SK-N-SH treated with all-trans-retinoic acid at 6 μM for 48 hours (cell line): ENCODE measurements at regions not wholly inside any gene's neighbourhood (a gene's known extent, or its start where the extent isn't known, plus 50 kb on each side); places are given as distances from the start of the nearest gene placed in this dataset.

Experiments used
- BACH2 ChIP-seq: fragments of 250-450 bp; sonication (Bioruptor Pico); IDR thresholded peaks from 2 replicates; pipeline ENCODE4 v1.9.0; 2021; ENCODE audit warnings: mild to moderate bottlenecking, borderline replicate concordance
- CSDC2 ChIP-seq: fragments of 250-450 bp; sonication (Bioruptor Pico); IDR thresholded peaks from 2 replicates; pipeline ENCODE4 v1.5.0; 2020; ENCODE audit warnings: mild to moderate bottlenecking, moderate library complexity
- ESRRG ChIP-seq: fragments of 250-450 bp; sonication (Bioruptor Pico); IDR thresholded peaks from 2 replicates; pipeline ENCODE4 v1.6.1; 2021; ENCODE audit warnings: mild to moderate bottlenecking
- GLIS3 ChIP-seq: fragments of 250-450 bp; sonication (Bioruptor Pico); IDR thresholded peaks from 2 replicates; pipeline ENCODE4 v1.5.0; 2020; ENCODE audit warnings: mild to moderate bottlenecking, moderate library complexity
- PPARA ChIP-seq: fragments of 250-450 bp; sonication (Bioruptor Pico); IDR thresholded peaks from 2 replicates; pipeline ENCODE4 v1.5.0; 2020; ENCODE audit warnings: mild to moderate bottlenecking, borderline replicate concordance
- SNAI2 ChIP-seq: fragments of 250-450 bp; sonication (Bioruptor Pico); IDR thresholded peaks from 2 replicates; pipeline ENCODE4 v1.5.0; 2020; ENCODE audit warnings: mild to moderate bottlenecking, moderate library complexity
- ZC3H10 ChIP-seq: fragments of 250-450 bp; sonication (Bioruptor Pico); IDR thresholded peaks from 2 replicates; pipeline ENCODE4 v1.5.1; 2021; ENCODE audit warnings: mild to moderate bottlenecking, moderate library complexity
- ZFP30 ChIP-seq: fragments of 450-650 bp; formaldehyde crosslinking; IDR thresholded peaks from 2 replicates; pipeline ENCODE4 v1.5.0; 2022; ENCODE audit warnings: mild to moderate bottlenecking, moderate library complexity
- ZNF70 ChIP-seq: fragments of 450-650 bp; formaldehyde crosslinking; IDR thresholded peaks from 2 replicates; pipeline ENCODE4 v1.5.0; 2020; ENCODE audit warnings: mild to moderate bottlenecking, moderate library complexity
- TF ChIP-seq, protein P1 (sequence below): fragments of 250-450 bp; sonication (Bioruptor Pico); IDR thresholded peaks from 2 replicates; pipeline ENCODE4 v1.5.1; 2021; ENCODE audit warnings: mild to moderate bottlenecking, moderate library complexity
- TF ChIP-seq, protein P2 (sequence below): fragments of 250-450 bp; sonication (Bioruptor Pico); IDR thresholded peaks from 2 replicates; pipeline ENCODE4 v1.8.0; 2020; ENCODE audit warnings: mild to moderate bottlenecking, moderate library complexity, borderline replicate concordance
- TF ChIP-seq, protein P3 (sequence below): fragments of 250-450 bp; sonication (Bioruptor Pico); IDR thresholded peaks from 2 replicates; pipeline ENCODE4 v1.5.1; 2020; ENCODE audit warnings: low read depth, mild to moderate bottlenecking, moderate library complexity

DNA sequence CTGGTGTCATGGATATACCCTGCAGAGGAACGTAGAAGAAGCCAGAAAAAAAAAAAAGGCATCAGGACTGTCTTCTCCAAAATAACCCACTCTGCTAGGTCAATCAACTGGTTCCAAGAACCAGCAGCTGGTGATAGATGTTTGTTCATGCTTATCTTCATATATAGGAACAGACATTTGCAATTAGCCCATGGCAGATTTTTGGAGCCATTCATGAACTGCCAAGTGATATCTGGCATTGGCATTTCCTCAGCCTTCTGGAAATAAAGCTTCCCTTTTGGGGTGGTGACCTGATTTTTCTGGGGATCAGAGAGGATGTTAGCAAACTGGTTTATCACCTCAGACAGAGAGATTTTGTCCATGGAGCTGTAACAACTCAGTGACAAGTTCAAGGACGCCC, 234.9 kb downstream of the OSR1 start:
- TF ChIP-seq, protein P1, sequence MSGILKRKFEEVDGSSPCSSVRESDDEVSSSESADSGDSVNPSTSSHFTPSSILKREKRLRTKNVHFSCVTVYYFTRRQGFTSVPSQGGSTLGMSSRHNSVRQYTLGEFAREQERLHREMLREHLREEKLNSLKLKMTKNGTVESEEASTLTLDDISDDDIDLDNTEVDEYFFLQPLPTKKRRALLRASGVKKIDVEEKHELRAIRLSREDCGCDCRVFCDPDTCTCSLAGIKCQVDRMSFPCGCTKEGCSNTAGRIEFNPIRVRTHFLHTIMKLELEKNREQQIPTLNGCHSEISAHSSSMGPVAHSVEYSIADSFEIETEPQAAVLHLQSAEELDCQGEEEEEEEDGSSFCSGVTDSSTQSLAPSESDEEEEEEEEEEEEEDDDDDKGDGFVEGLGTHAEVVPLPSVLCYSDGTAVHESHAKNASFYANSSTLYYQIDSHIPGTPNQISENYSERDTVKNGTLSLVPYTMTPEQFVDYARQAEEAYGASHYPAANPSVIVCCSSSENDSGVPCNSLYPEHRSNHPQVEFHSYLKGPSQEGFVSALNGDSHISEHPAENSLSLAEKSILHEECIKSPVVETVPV (CRISPR knock-in tag), result no peak
- TF ChIP-seq ESRRG (CRISPR knock-in tag), result no peak
- no peak for TF ChIP-seq CSDC2 (CRISPR knock-in tag)
- TF ChIP-seq, protein P2, sequence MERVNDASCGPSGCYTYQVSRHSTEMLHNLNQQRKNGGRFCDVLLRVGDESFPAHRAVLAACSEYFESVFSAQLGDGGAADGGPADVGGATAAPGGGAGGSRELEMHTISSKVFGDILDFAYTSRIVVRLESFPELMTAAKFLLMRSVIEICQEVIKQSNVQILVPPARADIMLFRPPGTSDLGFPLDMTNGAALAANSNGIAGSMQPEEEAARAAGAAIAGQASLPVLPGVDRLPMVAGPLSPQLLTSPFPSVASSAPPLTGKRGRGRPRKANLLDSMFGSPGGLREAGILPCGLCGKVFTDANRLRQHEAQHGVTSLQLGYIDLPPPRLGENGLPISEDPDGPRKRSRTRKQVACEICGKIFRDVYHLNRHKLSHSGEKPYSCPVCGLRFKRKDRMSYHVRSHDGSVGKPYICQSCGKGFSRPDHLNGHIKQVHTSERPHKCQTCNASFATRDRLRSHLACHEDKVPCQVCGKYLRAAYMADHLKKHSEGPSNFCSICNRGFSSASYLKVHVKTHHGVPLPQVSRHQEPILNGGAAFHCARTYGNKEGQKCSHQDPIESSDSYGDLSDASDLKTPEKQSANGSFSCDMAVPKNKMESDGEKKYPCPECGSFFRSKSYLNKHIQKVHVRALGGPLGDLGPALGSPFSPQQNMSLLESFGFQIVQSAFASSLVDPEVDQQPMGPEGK (CRISPR knock-in tag), result no peak
- TF ChIP-seq SNAI2 (CRISPR knock-in tag), result no peak
- no peak for TF ChIP-seq PPARA (CRISPR knock-in tag)
- no peak for TF ChIP-seq GLIS3
- no peak for TF ChIP-seq ZC3H10 (CRISPR knock-in tag)
- TF ChIP-seq, protein P3, sequence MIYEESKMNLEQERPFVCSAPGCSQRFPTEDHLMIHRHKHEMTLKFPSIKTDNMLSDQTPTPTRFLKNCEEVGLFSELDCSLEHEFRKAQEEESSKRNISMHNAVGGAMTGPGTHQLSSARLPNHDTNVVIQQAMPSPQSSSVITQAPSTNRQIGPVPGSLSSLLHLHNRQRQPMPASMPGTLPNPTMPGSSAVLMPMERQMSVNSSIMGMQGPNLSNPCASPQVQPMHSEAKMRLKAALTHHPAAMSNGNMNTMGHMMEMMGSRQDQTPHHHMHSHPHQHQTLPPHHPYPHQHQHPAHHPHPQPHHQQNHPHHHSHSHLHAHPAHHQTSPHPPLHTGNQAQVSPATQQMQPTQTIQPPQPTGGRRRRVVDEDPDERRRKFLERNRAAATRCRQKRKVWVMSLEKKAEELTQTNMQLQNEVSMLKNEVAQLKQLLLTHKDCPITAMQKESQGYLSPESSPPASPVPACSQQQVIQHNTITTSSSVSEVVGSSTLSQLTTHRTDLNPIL (CRISPR knock-in tag), result no peak
- TF ChIP-seq ZFP30, result no peak
- no peak for TF ChIP-seq BACH2 (CRISPR knock-in tag)
- no peak for TF ChIP-seq ZNF70 (CRISPR knock-in tag)
